ENCODE measurements at regions not wholly inside any gene's neighbourhood (a gene's known extent, or its start where the extent isn't known, plus 50 kb on each side); places are given as distances from the start of the nearest gene placed in this dataset.

GRCh38 chr13:31056644-31057271, 104.9 kb downstream of the HSPH1 start:
- TF ChIP-seq CTCF (IDR thresholded peaks at IDR 0.05; ENCODE audit: borderline replicate concordance, extremely low read depth, low read length, poor library complexity, severe bottlenecking) (no peak), EZH2 (IDR thresholded peaks at IDR 0.05; ENCODE audit: borderline replicate concordance, low read depth, low read length, severe bottlenecking) (no peak)
